GM19372 (cell line): ENCODE measurements at regions not wholly inside any gene's neighbourhood (a gene's known extent, or its start where the extent isn't known, plus 50 kb on each side); places are given as distances from the start of the nearest gene placed in this dataset.

ENCODE experiments used
- ATAC-seq: cut with Tn5 transposase; IDR thresholded peaks from one replicate; pipeline ENCODE4 v1.9.1; 2021; ENCODE audit warnings: mild to moderate bottlenecking, low read depth, moderate library complexity; ENCODE audit not compliant: unreplicated experiment

DNA sequence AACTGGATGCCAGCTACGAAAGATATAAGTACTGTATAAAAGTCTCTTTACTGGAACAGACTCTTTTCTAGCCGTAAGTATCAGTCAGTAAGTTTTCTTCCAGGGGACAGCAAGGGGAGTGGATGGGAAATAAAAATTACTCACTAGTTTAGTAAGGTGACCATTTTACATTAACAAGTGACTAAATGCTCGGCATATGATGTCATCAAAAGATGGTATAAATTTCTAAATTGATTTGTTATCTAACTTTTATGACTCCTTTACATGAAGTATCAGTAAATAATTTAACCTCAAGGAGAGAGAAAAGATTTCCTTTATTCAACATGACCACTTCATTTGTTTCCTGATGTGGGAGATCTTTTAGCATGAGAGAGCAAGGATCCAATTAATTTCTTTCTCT lies 859.0 kb upstream of the LRRTM1 start:
- ATAC-seq = no peak

DNA sequence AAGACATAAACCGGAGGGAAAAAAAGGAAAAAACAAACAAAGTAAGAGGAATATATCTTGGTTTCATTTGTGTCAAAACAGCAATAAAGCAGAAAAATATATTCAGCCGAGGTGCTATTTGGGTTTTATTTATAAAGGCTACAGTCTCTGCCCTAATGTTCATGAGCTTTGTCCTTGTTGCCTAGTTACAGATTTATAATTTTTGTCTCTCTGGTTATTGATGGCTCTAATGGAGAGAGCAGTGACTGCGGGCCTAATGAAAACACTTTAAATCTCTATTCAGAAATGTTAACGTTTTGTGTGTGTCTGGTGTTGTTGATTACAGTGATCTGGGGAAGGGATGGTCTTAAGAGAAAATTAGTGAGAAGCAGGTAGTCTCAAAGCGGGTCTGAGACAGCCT lies 854.0 kb upstream of the LRRTM1 start:
- ATAC-seq = no peak

DNA sequence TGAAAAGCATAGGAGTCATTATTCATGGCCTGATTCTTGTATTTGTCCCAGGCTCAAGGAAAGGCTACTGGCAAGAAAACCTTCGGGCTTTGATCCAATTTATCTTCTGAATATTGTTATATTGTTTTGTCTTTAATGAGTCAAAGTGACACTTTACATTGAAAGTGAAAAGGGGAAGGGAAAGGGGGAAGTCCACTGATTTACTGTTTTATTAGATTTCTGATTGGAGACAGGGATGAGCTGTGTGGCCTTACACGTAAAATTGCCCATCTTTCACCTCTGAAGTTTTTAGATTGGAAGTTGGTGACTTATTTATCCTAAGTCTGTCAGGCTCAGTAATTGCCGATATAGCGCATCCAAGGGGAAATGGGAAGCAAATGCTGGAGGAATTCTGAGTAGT lies 843.8 kb upstream of the LRRTM1 start:
- ATAC-seq = no peak

DNA sequence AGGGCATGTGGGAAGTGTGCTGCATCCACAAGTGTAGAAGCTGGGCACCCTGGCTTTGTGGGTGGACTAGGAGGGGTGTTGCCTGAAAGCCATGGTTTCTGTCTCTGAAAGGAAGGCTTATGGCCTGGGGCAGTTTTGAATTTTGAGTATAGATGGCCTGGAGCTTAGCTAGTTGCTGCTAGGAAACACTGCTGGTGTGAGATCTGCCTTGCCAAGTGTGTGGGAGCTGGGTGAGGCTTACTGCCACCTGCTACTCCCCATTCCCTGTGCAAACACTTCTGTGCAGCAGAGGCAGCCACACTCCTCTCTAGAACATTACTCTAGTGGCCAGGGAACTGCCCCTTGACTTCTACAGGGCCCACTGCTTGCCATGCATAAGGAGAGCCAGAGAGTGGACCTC lies 831.7 kb upstream of the LRRTM1 start:
- ATAC-seq = no peak

DNA sequence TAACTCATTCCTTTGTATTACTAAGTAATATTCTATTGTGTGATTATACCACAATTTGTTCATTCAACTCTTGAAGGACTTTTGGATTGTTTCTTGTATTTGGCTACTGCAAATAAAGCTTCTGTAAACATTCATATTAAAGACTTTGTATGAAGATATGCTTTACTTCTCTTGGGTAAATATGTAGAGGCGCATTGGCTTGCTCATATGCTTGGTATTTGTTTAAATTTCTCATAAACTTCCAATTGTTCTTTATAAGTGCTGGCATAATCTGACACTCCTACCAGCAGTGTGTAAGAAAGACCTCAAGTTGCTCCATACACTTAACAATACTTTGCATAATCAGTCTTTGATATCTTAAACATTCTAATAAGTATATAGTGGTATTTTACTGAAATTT lies 792.8 kb upstream of the LRRTM1 start:
- no peak for ATAC-seq

DNA sequence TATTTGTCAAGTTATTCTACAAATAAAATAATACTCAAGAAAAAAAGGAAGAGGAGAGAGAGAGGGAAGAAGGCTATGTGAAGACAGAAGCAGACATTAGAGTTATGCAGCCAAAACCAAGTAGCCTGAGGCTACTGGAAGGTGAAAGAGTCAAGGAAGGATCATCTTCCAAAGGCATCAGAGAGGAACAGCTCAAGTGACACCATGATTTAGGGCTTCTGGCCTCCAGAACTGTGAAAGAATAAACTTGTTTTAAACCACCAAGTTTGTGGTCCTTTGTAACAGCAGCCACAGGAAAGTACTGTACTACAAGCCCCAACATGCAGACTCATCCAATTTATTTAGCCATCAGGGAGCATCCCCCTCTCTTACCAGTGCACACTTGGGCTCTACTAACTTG lies 788.5 kb upstream of the LRRTM1 start:
- ATAC-seq = no peak

DNA sequence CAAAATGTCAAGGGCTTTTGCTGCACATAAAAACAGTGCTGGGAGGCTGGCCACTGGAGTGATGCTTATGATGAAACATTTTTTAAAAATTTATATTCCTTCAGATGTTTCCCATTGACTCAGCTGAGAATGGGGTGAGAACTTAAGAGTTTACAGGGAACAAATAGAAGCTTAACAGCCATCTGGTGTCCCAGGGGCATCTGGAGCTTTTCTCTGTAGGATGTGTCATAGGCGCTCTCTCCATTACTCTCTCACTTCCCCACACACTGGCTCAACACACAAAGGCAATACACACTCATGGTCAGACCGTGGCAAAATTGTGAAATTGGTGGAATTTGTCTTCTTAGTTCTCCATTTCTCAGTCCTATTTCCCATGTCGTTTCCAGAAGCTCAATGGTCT lies 783.1 kb upstream of the LRRTM1 start:
- ATAC-seq = no peak

DNA sequence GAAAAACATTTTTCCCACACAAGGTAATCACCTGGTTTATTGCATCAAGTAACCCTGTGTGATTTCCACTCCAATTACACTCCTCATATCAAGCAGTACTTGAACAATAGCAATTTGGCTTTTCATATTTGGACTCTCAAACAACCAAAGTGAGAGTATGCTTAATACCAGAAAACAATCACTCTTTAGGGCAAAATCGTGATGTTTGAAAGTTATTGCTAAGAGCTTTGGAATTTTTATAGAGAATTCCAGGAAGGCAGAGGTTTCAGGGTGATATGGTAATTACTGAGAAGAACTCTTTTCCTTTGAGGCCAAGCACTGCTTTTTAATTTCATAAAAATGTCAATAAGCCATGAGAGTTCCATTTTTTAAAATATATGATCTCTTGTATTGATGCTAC lies 779.5 kb upstream of the LRRTM1 start:
- no peak for ATAC-seq

DNA sequence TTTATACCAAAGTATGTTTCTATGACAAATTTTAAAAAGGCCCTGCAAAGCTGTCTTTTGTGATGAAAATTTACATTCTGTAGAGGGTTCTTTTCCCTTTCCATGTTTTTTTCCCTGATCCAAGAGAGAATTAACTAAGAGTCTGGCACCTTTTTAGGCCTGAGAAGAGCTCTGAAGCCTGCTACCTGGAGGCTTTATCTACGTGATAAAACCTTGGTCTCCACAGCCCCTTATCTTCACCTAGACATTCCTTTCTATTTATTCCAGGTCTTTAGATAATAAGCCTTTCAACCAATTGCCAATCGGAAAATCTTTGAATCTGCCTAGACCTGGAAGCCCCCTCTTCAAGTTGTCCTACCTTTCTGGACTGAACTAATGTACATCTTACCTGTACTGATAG lies 774.1 kb upstream of the LRRTM1 start:
- no peak for ATAC-seq

DNA sequence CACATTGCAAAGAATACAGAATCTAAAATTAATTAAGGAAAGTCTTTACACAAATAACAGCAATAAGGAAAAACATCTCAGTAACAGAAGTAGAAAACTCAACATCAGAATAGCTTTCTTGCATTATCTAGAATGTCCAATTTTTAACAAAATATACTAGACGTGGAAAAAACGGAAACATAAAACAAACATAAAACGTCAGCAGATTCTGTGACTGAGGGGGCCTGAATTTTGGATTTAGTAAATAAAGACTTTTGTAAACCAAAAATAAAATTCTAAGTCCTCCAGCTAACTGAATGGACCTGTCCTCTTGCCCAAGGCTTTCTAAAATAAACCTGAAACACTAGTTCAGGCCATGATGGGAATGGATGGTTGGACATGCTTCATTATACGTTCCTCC lies 773.5 kb upstream of the LRRTM1 start:
- no peak for ATAC-seq

DNA sequence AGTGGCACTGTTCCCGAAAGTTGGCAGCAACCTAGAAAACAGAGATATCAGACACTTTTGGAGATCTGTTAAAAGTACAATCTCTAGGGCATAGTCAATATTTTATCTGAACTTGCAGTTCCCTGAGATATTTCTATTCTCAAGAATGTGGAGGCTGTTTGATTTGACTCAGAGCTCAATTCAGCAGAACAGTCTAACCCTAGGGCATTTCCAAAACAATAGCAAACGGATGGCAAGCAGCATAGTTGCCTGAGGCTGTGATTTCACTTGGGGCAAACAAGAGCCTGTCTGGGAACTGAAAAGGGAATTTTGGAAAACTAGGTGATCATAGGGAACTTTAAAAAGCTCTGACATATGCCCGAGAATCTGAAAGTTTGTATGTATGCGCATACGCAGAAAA lies 772.8 kb upstream of the LRRTM1 start:
- no peak for ATAC-seq

DNA sequence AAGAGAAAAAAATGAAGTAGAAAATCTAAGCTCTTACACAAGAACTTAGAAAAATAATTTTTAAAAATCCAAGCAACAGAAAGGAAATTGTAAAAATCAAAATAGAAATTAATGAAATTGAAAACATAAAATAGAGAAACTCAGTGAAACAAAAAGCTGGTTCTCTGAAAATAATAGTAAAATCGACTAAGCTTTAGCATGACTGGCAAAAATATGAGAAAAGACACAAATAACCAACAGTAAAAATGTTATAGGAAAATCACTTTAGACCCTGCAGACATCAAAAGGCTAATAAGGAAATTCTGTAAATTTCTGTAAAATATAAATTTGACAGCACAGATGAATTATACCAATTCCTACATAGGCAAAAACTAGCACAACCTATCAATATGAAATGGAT lies 768.9 kb upstream of the LRRTM1 start:
- no peak for ATAC-seq

DNA sequence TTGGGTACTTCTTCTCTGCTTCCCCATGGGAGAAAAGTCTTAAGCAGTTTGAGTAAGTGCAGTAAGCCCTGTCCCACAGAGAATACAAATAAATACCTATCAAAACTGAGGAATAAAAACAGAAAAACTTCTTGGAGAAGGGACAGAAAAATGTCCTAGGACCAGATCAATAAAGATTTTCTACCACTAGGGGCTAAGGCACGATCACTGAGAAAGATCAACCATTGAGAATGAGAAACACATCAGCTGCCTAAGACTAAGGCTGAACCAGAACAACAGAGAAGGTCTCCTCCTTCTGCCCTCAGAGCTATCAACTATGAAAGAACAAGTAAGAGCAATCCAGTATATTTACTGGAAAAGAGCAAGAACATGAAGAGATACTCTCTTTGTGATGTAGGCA lies 763.6 kb upstream of the LRRTM1 start:
- no peak for ATAC-seq

DNA sequence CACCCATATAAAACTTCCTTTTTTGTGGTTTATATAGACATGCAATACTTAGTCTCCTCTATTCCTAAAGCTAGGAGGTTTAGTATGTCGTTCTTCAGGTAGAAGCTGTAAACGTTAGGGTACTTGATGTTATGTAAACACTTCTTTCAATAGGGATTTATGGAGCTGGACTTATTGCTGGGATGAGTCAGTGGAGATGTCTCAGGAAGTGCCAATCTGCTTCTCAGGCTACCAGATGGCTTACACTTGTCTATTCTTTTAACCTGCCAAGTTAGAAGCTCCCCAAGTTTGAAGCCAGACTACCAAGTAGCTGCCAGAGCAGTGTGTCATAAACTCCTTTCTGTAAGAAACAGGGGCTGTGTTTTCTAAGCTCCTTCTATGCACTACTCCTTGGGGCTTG lies 756.5 kb upstream of the LRRTM1 start:
- ATAC-seq = no peak

DNA sequence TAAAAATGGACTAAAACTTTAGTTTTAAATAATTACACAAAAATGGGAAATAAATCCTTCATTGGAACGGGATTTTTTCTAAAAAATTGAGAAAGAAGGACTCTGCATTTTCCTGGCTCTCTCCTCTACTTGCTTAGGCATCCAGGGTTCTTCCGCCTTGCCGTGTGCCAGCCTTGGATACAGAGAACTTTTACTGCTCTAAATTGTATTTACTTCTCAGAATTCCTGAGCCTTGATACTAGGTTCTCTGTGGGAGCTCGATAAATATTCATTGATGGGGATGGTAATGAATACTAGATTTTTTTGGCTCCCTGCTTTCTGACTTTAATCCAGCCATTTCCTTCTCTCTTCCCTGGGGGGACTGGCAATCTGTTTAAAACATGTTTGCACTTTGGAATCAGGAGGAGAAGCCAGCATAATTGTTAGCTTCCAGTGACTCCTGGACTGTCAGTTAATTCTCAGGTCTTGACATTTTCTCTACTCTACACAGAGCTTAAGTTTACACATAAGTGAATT lies 746.1 kb upstream of the LRRTM1 start:
- ATAC-seq = no peak

DNA sequence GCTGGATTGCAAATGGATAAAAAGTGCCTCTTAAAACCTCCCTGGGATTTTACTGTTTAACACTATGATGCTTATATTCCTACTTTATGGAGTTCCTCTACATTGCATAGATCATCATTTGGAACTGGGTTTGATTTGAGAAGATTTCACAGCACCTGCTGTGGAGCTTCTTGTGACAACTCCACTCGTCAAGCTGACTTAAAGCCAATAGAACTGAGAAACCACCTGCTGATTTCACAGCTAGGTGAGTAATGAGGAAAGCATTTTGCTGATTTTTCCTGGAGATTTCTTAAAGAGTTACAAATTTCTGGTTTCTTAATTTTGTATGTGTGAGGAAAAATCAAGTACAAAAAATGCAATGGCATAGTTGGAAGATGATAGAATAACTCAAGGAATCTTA lies 739.1 kb upstream of the LRRTM1 start:
- no peak for ATAC-seq

DNA sequence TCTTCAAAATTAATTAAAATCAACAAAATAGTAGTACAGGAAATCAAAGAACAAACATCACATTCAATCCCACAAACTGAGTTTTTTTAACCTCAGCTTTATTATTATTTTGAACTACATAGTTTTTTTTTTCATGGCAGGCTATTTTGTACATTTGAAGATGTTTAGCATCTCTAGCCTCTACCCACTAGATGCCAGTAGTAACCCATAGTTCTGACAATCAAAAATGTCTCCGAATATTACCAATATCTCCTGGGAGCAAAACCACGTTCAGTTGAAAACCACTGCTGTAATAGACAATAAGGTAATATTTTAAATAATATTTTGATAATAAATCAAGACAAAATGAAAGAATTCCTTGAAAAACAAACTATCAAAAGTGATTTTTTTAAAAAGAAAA lies 702.6 kb upstream of the LRRTM1 start:
- ATAC-seq = no peak

DNA sequence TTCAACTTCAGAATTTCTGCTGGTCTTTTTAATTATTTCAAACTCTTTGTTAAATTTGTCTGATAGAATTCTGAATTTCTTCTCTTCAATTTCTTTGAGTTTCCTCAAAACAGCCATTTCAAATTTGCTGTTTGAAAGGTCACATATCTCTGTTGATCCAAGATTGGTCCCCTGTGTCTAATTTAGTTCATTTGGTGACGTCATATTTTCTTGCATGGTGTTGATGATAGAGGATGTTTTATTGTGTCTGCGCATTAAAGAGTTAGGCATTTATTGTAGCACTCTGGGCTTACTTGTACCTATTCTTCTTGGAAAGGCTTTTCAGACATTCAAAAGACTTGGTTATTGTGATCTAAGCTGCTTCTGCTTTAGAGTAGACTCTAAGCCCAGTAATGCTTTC lies 698.4 kb upstream of the LRRTM1 start:
- no peak for ATAC-seq

DNA sequence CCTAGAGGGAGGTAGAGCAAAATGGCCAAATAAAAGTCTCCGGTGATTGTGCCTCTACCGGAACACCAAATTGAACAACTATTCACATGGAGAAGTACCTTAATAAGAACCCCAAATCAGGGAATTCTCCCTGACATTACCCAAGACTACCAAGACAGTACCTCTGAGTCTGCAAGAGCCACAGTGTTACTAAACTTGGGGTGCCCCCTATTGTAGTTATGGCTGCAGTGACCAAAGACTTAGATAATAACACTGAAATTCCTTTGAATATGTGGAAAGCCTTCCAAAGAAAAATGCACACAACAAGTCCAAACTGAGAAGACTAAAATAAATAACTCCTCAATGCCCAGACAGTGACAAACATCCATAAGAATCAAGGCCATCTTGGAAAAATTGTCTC lies 682.9 kb upstream of the LRRTM1 start:
- ATAC-seq = no peak

DNA sequence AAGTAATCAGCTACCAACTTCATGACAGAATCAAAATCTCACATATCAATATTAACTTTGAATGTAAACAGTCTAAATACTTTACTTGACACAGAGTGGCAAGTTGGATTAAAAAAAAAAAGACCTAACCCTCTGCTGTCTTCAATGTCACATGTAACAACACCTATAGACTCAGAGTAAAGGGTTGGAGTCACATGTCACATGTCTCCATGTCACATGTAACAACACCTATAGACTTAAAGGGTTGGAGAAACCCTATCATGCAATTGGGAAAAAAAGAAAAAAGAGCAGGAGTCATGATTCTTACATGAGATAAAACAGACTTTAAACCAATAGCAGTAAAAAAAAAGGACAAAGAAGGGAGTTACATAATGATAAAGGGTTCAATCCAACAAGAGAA lies 665.3 kb upstream of the LRRTM1 start:
- ATAC-seq = no peak

DNA sequence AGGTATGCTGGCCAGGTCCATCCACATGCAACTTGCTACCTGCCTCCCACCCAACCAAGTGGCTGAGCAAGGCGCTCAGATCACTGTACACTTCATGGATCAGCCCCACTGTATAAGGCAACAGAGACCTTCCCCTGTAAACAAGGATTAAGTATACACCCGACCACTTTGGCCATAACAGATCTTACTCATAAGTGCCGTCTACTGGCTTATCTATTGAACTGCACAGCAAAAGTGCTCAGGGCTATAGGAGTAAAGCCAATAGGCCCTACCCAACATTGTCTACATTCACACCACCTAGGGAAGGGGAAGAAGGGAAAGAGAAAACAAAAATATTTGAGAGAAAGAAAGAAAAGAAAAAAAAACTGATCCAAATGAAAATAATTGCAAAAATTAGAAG lies 663.9 kb upstream of the LRRTM1 start:
- ATAC-seq = no peak

DNA sequence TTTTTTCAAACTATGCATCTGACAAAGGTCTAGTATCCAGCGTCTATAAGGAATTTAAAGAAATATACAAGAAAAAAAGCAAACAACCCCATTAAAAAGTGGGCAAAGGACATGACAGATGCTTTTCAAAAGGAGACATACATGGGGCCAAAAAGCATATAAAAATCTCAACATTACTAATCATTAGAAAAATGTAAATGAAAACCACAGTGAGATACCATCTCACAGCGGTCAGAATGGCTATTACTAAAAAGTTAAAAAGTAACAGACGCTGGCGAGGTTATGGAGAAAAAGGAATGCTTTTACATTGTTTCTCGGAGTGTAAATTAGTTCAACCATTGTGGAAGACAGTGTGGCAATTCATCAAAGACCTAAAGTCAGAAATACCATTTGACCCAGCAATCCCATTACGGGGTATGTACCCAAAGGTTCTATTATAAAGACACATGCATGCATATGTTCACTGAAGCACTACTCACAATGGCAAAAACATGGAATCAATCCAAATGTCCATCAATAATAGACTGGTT lies 643.1 kb upstream of the LRRTM1 start:
- ATAC-seq = no peak

DNA sequence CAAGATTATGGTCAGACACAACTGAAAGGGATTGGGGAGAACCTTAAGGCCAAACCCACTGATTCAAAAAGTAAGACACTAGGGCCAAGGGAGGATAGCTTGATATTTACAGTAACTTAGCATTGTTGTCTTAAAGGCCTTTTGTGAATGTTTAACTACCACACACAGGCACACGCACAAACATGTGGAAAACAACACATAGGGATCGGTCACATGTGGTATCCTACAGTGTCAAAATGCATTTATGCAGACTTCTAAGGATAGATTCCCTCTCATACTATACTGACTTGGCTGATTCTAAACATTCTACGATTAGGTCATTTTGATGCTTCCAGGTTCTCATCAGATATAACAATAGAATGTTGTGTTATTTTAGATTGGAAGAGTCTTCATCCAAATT lies 638.9 kb upstream of the LRRTM1 start:
- no peak for ATAC-seq
